GM21717 (cell line): ENCODE measurements at regions not wholly inside any gene's neighbourhood (a gene's known extent, or its start where the extent isn't known, plus 50 kb on each side); places are given as distances from the start of the nearest gene placed in this dataset.
"Not testable (repeated sequence)": the region's sequence is repeated elsewhere in the genome, so short reads cannot be mapped to it uniquely, and the experiment has no call there.

Experiments used
- ATAC-seq: cut with Tn5 transposase; IDR thresholded peaks from one replicate; pipeline ENCODE4 v1.9.1; 2021; ENCODE audit warnings: mild to moderate bottlenecking, moderate library complexity; ENCODE audit not compliant: unreplicated experiment

DNA sequence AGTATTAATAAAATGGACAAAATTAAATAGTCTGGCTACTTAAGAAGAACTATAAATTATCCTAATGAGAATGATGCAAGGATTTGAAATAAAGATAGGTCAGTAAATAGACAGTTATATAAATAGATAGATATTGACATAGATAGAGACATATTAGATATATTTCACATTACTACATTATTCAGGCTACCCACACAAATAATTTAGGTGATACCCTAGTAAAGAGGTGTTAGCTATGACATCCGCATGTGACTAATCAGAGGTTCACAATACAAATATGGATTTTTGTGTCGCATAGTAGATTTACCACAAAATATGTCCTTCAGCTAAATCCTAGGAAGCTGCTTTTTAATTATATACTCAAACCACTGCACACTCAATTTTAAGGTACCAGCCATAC, 729.0 kb upstream of the ANO3 start:
- no peak for ATAC-seq

DNA sequence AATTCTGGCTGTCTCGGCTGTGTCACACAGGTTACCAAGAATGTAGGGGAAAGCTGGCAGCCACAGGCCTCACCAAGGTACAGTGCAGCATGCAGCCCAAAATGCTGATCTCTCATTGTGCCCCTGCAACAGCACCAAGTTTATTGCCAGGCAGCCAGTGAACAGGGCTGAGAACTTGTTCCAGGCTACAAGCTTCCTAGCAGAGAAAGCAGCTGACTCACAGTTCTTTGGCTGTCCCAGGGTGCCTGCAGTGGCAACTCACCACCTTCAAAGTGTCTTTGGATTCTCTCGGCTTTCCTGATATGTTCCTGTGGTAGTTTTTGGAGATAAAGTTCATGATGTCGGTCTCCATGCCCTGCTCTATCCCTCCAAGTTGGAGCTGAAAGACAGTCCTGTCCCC, 719.1 kb upstream of the ANO3 start:
- no peak for ATAC-seq

DNA sequence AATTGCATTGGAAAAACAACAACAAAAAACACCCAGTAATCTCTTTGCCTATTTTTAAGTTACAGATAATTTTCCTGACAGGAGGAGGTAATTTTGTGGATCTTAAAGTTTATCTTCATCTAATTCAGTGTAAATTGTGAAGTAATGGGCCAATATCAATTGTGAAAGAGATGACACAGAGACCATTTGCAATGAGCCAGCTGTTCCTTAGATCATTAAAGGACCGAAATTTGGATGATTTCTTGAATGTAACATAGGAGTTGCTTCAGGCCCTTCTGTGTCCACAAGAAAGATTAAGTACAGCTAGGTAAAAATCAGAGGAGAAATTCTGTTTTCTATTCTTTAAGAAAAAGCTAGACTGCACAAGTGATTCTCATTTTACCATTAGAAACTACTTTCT, 718.5 kb upstream of the ANO3 start:
- ATAC-seq, result no peak

DNA sequence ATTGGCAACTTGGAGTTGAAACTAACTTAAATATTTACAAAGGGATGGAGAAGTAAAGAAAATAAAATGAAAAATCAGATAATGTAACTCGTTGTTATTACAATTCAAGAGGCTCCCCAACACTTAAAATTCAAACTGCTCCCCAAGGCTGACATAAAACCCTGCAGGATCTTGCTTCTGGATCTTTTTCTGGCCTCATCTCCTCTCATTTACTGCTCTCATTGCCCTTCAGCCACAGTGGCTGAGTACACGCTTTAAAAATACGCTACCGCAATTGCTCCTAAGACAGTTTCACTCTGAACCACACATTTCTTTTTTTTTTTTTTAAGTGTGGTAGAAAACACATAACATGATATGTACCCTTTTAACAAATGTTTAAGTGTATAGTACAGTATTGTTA, 718.1 kb upstream of the ANO3 start:
- no peak for ATAC-seq

DNA sequence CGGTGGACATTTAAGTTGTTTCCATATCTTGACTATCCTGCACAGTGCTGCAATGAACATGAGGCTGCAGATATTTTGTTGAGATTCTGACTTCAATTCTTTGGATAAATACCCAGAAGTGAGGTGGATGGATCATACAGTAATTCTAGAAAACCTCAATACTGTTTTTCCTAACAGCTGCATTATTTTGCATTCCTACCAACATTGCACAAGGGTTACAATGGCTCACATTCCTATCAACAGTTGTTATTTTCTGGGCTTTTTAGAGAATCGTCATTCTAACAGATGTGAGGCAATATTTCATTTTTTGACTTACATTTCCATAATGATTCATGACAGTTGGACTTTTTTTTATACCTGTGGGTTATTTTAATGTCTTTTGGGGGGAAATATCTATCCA, 716.9 kb upstream of the ANO3 start:
- no peak for ATAC-seq

DNA sequence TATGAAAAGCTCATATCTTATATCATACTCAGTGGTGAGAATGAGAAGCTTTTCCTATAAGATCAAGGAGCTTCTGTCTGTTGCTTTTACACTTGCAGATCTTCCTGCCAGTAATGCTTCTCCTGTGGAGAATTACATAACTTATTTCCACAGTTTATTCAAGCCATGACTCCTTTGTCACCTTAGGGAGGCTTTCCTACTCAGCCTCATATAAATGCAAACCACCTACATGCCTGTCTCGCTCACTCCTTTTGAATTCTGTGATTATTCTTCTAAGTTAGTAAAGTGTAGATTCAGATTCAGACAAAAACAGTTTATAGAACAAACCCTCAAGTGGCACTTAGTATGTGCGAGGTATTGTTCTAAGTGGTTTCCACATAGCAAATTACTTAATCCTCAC, 716.1 kb upstream of the ANO3 start:
- ATAC-seq, result no peak

DNA sequence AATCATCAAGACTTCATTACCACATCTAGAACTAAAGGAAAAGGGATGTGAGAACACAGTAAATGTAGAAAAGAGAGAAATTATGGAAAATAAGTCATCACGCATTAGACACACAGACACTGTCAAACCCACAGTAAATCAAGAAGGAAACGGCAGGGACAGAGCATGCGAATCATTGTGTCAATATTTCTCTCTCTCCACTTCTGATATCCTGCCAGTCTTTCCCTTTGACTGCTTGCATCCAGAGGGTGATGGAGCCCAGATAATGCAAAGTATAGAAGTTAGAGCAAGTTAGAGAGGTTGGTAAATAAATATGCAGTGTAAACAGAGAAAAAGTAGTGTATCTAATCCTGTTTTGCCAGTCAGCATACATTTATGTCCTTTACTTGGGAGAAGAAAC, 706.8 kb upstream of the ANO3 start:
- no peak for ATAC-seq

DNA sequence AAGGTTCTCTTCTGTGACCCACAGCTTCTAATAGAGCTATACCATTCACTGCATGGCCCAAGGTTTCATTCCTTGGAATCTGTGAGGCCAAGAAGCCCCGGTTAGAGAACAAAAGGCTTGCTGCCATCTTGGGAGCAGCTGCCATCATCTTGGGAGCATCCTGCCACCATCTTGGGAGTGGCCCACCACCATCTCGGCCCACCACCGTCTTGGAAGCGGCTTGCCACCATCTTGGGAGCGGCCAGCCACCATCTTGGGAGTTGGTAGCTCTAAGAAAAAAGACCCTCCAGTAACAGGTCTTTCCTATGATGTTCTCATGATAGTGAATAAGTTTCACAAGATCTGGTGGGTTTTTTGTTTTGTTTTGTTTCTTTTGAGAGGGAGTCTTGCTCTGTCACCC, 703.9 kb upstream of the ANO3 start:
- no peak for ATAC-seq

DNA sequence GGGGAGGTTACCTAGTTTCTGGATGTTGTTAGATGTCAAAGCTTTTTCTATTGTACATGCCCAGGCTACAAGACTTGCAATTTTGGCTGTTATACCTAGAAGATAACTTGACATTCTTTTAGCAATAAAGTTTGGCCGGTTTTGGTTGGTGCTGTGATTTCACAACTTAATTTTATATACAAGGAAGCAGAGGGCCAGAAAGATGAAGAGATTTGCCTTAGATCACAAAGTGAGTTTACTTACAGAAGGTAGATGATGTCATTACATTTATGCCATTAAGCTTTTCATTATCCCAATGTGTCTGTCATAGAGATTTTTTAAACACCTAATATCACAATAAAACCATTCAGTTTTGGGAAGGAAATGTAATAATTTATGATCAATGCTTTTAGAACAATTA, 698.7 kb upstream of the ANO3 start:
- no peak for ATAC-seq

DNA sequence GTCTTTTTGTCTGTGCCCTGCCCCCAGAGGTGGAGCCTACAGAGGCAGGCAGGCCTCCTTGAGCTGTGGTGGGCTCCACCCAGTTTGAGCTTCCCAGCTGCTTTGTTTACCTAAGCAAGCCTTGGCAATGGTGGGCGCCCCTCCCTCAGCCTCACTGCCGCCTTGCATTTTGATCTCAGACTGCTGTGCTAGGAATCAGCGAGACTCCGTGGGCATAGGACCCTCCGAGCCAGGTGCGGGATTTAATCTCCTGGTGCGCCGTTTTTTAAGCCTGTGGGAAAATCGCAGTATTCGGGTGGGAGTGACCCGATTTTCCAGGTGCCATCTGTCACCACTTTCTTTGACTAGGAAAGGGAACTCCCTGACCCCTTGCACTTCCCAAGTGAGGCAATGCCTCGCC, 682.7 kb upstream of the ANO3 start:
- ATAC-seq, result not testable (repeated sequence)

DNA sequence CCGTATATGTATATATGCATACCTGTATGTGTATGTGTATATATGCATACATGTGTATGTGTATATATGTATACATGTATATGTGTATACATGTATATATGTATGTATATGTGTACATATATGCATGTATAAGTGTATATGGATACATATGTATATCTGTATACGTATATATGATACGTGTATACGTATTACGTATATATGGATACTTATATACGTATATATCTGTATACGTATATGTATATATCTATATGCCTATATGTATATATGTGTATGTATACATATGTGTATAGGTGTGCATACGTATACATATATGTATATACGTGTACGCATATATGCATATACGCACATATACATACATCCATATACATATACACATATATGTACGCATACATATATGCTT, 681.6 kb upstream of the ANO3 start:
- no peak for ATAC-seq

DNA sequence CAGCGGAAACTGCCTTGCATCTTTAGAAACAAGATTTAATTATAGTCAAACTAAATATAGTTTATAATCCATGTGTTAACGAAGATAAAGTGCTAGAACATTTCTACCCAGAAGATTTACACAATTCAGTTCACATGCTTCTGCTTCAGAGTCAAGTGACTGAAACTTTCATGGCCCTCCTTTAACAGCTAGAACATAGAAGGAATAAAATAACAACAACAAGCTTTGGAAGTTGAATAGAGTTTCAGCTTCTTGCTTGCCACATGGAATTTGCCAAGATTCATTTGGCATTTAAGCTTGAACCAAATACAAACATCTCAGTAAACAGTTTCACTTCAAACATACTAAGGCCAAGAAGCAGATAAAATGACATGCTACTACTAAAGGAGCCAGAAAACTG, 676.3 kb upstream of the ANO3 start:
- ATAC-seq, result no peak

DNA sequence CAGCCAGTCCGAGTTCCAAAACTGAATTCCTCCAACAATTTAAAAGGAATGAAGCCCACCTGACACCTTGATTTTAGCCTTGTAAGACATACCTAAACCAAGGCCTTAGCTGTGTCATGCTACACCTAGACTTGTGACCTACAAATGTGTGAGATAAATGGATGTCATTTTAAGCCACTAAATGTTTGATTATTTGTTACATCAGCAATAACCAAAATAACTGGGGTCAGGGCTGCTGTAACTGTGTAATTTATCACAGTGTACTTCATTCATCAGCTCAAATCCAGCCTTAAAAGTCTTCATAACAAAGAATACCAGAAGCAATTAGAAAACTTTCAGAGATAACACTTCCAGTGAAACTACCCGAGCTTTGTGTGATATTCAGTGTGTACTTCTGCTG, 673.0 kb upstream of the ANO3 start:
- no peak for ATAC-seq

DNA sequence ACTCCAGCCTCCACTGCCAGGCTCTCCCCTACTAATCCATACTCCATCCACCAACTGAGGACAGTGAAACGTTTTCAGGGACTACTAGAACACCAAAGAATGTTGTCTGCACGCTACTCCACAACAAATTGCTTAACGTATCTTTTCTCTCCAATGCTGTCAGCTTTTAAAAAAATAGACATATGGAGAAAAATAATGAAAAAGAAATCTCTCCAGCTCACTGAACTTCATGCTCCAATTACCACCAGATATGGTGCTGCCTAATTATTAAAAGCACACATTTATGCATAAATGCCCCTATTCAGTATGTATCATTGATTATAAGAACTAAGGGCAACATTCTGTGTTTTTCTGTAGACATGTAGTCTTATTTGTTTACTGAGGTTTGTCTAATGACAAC, 672.2 kb upstream of the ANO3 start:
- ATAC-seq, result no peak

DNA sequence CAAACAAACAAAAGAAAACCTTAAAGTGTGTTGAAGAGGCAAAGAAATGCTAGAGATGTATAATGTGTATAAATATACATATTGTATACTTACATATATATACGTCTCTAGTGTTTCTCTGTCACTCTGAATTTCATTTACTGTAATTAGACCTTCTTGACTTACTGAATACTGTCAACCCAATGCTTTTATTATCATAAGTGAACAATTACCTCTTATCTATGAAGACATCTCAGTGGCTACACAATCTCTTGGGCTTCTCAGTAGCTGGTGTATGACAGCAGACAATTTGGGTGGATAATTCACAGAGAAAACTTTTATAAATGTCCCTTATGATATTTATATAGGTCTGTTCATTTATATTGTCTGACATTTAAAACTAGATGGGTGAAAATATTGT, 664.1 kb upstream of the ANO3 start:
- no peak for ATAC-seq

DNA sequence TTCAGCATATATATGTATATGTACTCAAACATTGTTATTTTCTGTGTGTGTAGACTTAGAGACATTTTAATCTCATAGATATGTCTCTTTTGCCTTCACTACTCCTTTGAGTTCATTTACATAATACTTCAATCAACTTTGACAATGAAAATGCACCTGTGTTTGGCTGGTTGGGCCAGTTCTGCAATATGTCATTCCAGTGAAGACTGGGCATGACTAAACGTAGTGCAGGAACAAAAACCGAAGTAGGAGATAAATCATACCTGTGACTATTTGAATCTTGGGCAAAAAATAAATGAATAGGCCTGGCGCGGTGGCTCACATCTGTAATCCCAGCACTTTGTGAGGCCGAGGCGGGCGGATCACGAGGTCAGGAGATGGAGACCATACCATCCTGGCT, 640.0 kb upstream of the ANO3 start:
- no peak for ATAC-seq

DNA sequence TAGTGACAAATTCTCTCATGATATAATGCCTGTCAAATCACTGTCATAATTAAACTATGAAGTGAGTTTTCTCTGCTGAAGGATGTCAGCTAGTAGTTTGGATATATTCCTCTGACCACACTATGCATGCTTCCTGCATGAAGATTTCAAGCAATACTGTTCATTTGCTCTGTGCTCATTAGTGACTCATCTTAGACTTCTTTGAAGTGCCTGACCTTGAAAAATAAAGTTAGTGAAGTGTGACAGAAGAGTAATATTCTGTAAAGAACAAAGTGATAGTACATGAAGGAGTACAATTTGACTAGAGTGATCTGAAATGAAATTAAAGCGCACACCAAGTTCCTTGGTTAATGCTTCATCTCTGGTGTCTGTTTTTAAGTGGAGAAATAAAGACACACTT, 629.5 kb upstream of the ANO3 start:
- ATAC-seq, result no peak

DNA sequence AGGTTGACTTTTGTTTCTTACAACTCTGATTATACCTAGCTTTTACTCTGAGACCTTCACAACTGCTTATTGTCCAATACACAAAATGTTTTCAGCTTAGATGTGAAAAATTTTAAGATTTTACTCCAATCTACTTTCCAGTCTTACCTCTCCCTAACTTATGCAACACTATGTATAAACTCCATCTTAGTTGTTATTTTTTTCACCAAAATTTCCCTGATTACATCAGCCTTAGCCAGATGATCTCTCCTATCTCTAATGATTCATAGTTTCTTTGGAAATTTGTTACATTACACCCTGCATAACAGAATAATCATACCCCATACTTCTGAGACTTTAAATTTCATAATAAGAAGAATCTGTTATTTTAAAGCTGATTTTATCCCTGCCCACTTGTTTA, 621.0 kb upstream of the ANO3 start:
- no peak for ATAC-seq

DNA sequence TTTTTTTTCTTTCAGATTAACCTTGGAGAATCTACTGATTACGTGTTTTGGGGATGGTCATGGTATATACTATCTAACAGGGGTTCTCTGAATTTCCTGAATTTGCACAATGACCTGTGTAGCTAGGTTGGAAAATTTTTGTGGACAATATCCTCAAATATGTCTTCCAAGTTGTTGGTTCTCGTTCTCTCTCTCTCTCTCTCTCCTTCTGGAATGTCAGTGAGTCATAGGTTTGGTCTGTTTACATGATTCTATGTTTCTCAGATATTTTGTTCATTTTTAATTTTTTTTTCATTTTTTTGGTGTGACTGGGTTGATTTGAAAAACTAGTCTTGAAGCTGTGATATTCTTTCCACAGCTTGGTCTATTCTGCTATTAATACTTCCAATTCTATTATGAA, 604.0 kb upstream of the ANO3 start:
- ATAC-seq, result no peak

DNA sequence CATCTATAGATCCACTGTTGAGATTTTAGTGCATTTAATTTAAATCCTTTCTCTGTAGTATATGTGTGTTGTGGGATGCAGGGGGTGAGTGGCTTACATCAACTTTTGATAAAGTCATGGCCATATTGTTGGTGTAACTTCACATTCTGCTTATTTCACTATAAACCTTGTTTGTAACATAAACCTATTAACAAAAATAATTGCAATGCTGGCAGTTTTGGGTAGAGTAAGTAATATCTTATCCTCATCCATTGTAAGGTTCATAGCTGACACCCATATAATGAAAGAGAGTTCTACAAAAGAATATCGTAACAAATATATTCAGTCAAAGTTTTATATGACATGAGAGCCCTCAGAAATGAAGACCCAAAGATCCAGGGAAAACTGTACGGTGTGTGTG, 601.7 kb upstream of the ANO3 start:
- no peak for ATAC-seq

DNA sequence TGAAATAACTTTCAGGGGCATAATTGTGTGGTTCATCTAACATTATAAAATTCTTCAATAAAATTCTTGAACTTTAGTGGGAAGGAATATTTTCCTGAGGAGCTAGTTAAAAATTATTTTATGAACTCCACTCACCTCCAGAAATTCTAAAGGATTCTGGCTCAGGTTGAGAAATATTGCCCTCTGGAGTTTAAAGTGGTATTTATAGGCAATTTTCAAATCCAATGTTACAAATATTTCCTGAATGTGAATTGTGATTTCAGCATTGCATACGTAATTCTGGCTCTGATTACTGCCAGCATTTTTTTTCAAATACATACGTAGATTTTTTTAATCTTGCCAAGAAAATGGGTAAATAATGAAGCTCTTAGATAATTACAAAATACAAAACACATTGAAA, 598.2 kb upstream of the ANO3 start:
- ATAC-seq, result no peak

DNA sequence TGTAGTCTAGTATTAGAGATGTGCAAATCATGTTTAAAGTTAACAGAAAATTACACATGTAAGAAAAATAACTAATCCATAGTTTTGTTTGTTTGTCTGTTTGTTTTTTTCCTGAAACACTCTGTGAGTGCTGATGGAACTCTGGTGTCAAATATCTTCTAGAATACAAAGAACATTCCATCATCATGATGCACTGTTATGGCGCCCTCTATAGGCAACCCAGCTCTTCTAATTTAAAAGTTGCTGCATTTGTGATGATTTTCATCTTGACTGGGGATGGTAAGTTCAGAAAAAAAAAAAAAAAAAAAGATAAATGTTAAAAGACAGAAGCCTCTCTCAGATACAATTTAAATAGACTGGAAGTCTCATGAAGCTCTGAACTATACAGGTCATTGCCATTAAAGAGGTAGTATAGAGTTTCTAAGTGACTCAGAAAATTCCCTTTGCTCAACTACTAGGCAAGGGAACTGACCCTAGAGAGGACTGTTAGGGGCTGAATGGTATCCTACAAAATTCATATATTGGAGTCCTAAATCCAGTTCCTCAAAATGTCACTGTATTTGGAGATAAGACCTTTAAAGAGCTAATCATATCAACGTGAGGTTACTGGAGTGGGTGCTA, 597.2 kb upstream of the ANO3 start:
- ATAC-seq, result no peak

DNA sequence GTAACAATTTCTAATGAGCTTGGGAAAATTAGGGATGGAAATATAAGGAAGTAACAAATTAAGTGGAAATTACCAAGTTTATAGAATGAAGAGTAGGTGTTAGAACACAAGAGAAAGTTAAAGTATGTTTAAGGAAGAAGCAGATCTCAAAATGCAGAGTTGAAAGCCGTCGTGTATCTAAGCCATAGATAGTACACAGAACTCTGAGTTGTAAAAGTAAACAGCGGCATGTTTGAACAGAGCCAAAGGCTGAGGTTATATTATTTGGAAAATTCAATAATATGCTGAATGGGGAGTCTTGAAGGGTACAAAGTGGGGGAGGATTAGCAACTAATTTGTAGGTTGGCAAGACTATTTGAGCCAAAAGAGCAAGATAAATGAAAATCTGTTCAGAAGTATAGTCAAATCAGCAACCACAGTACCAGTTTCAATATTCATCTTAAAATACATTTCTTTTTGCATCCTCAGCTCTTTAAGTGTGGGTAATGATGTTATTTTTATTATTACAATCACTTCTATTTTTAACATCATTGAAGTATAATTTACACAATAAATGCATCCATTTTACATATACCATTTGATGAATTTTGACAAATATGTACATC, 594.8 kb upstream of the ANO3 start:
- no peak for ATAC-seq
